ENCODE measurements at regions not wholly inside any gene's neighbourhood (a gene's known extent, or its start where the extent isn't known, plus 50 kb on each side); places are given as distances from the start of the nearest gene placed in this dataset.
"Not testable (repeated sequence)": the region's sequence is repeated elsewhere in the genome, so short reads cannot be mapped to it uniquely, and the experiment has no call there.

- H3K9me3 ChIP-seq (ENCODE audit: control insufficient read depth, low read length); H3K4me3 ChIP-seq (ENCODE audit: extremely low read depth, insufficient read depth, low read length, poor library complexity, severe bottlenecking); H3K27ac ChIP-seq (ENCODE audit: low read depth, low read length, severe bottlenecking); H3K36me3 ChIP-seq (ENCODE audit: control insufficient read depth, insufficient read depth, low read length); H3K4me1 ChIP-seq (ENCODE audit: control insufficient read depth, insufficient read depth, low read length, poor library complexity, severe bottlenecking): not testable (repeated sequence)
- 92 to 97% methylated on average over 7 to 10 of the region's 14 CpGs for WGBS, 2 experiments (ENCODE audit: insufficient coverage in 2 of 2)
Measured at GRCh38 chr12:88847246-88847645, 267.0 kb upstream of the KITLG start.

- H3K4me3 ChIP-seq (ENCODE audit: extremely low read depth, insufficient read depth, low read length, poor library complexity, severe bottlenecking), result no peak overlapping the region
- no peaks in the 10 kb centered on the region for H3K9me3 ChIP-seq (ENCODE audit: control insufficient read depth, low read length)
- H3K36me3 ChIP-seq (ENCODE audit: control insufficient read depth, insufficient read depth, low read length), result no peaks in the 10 kb centered on the region
- 92 to 93% methylated on average over 4 to 7 of the region's 8 CpGs for WGBS, 2 experiments (ENCODE audit: insufficient coverage in 2 of 2)
- H3K4me1 ChIP-seq (ENCODE audit: control insufficient read depth, insufficient read depth, low read length, poor library complexity, severe bottlenecking), result no peaks in the 10 kb centered on the region
- no peak overlapping the region for H3K27ac ChIP-seq (ENCODE audit: low read depth, low read length, severe bottlenecking)
Measured at GRCh38 chr12:88844426-88844825, 264.2 kb upstream of the KITLG start.

- Histone ChIP-seq H3K4me3 (ENCODE audit: extremely low read depth, insufficient read depth, low read length, poor library complexity, severe bottlenecking) (no peak overlapping the region), H3K36me3 (ENCODE audit: control insufficient read depth, insufficient read depth, low read length) (no peaks in the 10 kb centered on the region), H3K27ac (ENCODE audit: low read depth, low read length, severe bottlenecking) (no peak overlapping the region), H3K9me3 (ENCODE audit: control insufficient read depth, low read length) (peaks cover 6% of the 10 kb centered on the region), H3K4me1 (ENCODE audit: control insufficient read depth, insufficient read depth, low read length, poor library complexity, severe bottlenecking) (no peaks in the 10 kb centered on the region)
- 82 to 100% methylated on average over 1 to 2 of the region's 3 CpGs for WGBS, 2 experiments (ENCODE audit: insufficient coverage in 2 of 2)
Measured at GRCh38 chr12:88842314-88842713, 262.0 kb upstream of the KITLG start.

- Histone ChIP-seq H3K4me1 (ENCODE audit: control insufficient read depth, insufficient read depth, low read length, poor library complexity, severe bottlenecking) (no peaks in the 10 kb centered on the region), H3K27ac (ENCODE audit: low read depth, low read length, severe bottlenecking) (no peak overlapping the region), H3K36me3 (ENCODE audit: control insufficient read depth, insufficient read depth, low read length) (no peaks in the 10 kb centered on the region), H3K4me3 (ENCODE audit: extremely low read depth, insufficient read depth, low read length, poor library complexity, severe bottlenecking) (no peak overlapping the region), H3K9me3 (ENCODE audit: control insufficient read depth, low read length) (peaks cover 6% of the 10 kb centered on the region)
- 95 to 100% methylated on average over 2 of the region's 2 CpGs for WGBS, 2 experiments (ENCODE audit: insufficient coverage in 2 of 2)
Measured at GRCh38 chr12:88839486-88839885, 259.2 kb upstream of the KITLG start.

- Histone ChIP-seq H3K9me3 (ENCODE audit: control insufficient read depth, low read length) (peaks cover 6% of the 10 kb centered on the region), H3K4me3 (ENCODE audit: extremely low read depth, insufficient read depth, low read length, poor library complexity, severe bottlenecking) (no peak overlapping the region), H3K4me1 (ENCODE audit: control insufficient read depth, insufficient read depth, low read length, poor library complexity, severe bottlenecking) (no peaks in the 10 kb centered on the region), H3K36me3 (ENCODE audit: control insufficient read depth, insufficient read depth, low read length) (no peaks in the 10 kb centered on the region), H3K27ac (ENCODE audit: low read depth, low read length, severe bottlenecking) (no peak overlapping the region)
- no CpG with 5 or more reads among the region's 1 CpG for WGBS, 2 experiments (ENCODE audit: insufficient coverage in 2 of 2)
Measured at GRCh38 chr12:88836156-88836555, 255.9 kb upstream of the KITLG start.

- Histone ChIP-seq H3K9me3 (ENCODE audit: control insufficient read depth, low read length) (peaks cover 6% of the 10 kb centered on the region), H3K36me3 (ENCODE audit: control insufficient read depth, insufficient read depth, low read length) (no peaks in the 10 kb centered on the region), H3K4me3 (ENCODE audit: extremely low read depth, insufficient read depth, low read length, poor library complexity, severe bottlenecking) (no peak overlapping the region), H3K27ac (ENCODE audit: low read depth, low read length, severe bottlenecking) (no peak overlapping the region), H3K4me1 (ENCODE audit: control insufficient read depth, insufficient read depth, low read length, poor library complexity, severe bottlenecking) (no peaks in the 10 kb centered on the region)
- 71% methylated on average over 1 of the region's 1 CpG; no CpG with 5 or more reads in 1 of the 2 experiments for WGBS, 2 experiments (ENCODE audit: insufficient coverage in 2 of 2)
Measured at GRCh38 chr12:88834226-88834625, 254.0 kb upstream of the KITLG start.

GRCh38 chr12:88833641-88834116 is 253.4 kb upstream of the KITLG start:
- no peaks in the 10 kb centered on the region for H3K4me1 ChIP-seq (ENCODE audit: control insufficient read depth, insufficient read depth, low read length, poor library complexity, severe bottlenecking)
- H3K36me3 ChIP-seq (ENCODE audit: control insufficient read depth, insufficient read depth, low read length), result no peaks in the 10 kb centered on the region
- no peak overlapping the region for H3K4me3 ChIP-seq (ENCODE audit: extremely low read depth, insufficient read depth, low read length, poor library complexity, severe bottlenecking)
- H3K27ac ChIP-seq (ENCODE audit: low read depth, low read length, severe bottlenecking), result no peak overlapping the region
- H3K9me3 ChIP-seq (ENCODE audit: control insufficient read depth, low read length), result peaks cover 3% of the 10 kb centered on the region

- 100% methylated on average over 1 of the region's 2 CpGs; no CpG with 5 or more reads in 1 of the 2 experiments for WGBS, 2 experiments (ENCODE audit: insufficient coverage in 2 of 2)
- H3K4me1 ChIP-seq (ENCODE audit: control insufficient read depth, insufficient read depth, low read length, poor library complexity, severe bottlenecking); H3K9me3 ChIP-seq (ENCODE audit: control insufficient read depth, low read length); H3K36me3 ChIP-seq (ENCODE audit: control insufficient read depth, insufficient read depth, low read length); H3K27ac ChIP-seq (ENCODE audit: low read depth, low read length, severe bottlenecking); H3K4me3 ChIP-seq (ENCODE audit: extremely low read depth, insufficient read depth, low read length, poor library complexity, severe bottlenecking): not testable (repeated sequence)
Measured at GRCh38 chr12:88828537-88828936, 248.3 kb upstream of the KITLG start.

GRCh38 chr12:88820012-88820411 is 239.7 kb upstream of the KITLG start:
- Histone ChIP-seq H3K9me3 (ENCODE audit: control insufficient read depth, low read length) (no peaks in the 10 kb centered on the region), H3K36me3 (ENCODE audit: control insufficient read depth, insufficient read depth, low read length) (no peaks in the 10 kb centered on the region), H3K27ac (ENCODE audit: low read depth, low read length, severe bottlenecking) (no peak overlapping the region), H3K4me3 (ENCODE audit: extremely low read depth, insufficient read depth, low read length, poor library complexity, severe bottlenecking) (no peak overlapping the region), H3K4me1 (ENCODE audit: control insufficient read depth, insufficient read depth, low read length, poor library complexity, severe bottlenecking) (no peaks in the 10 kb centered on the region)
- WGBS, 2 experiments (ENCODE audit: insufficient coverage in 2 of 2), result 83% methylated on average over 1 of the region's 1 CpG; no CpG with 5 or more reads in 1 of the 2 experiments

- no peaks in the 10 kb centered on the region for H3K36me3 ChIP-seq (ENCODE audit: control insufficient read depth, insufficient read depth, low read length)
- no peaks in the 10 kb centered on the region for H3K9me3 ChIP-seq (ENCODE audit: control insufficient read depth, low read length)
- no peak overlapping the region for H3K4me3 ChIP-seq (ENCODE audit: extremely low read depth, insufficient read depth, low read length, poor library complexity, severe bottlenecking)
- no peaks in the 10 kb centered on the region for H3K4me1 ChIP-seq (ENCODE audit: control insufficient read depth, insufficient read depth, low read length, poor library complexity, severe bottlenecking)
- H3K27ac ChIP-seq (ENCODE audit: low read depth, low read length, severe bottlenecking), result no peak overlapping the region
Measured at GRCh38 chr12:88816201-88816600, 235.9 kb upstream of the KITLG start.

- 93 to 94% methylated on average over 4 of the region's 5 CpGs for WGBS, 2 experiments (ENCODE audit: insufficient coverage in 2 of 2)
Measured at GRCh38 chr12:88814779-88815178, 234.5 kb upstream of the KITLG start.

More at GRCh38 chr12:88814779-88815178, 234.5 kb upstream of the KITLG start:
- Histone ChIP-seq H3K36me3 (ENCODE audit: control insufficient read depth, insufficient read depth, low read length) (no peaks in the 10 kb centered on the region), H3K4me1 (ENCODE audit: control insufficient read depth, insufficient read depth, low read length, poor library complexity, severe bottlenecking) (no peaks in the 10 kb centered on the region), H3K27ac (ENCODE audit: low read depth, low read length, severe bottlenecking) (no peak overlapping the region), H3K4me3 (ENCODE audit: extremely low read depth, insufficient read depth, low read length, poor library complexity, severe bottlenecking) (no peak overlapping the region), H3K9me3 (ENCODE audit: control insufficient read depth, low read length) (no peaks in the 10 kb centered on the region)

Data from mesodermal cell (in vitro differentiated cells).